AG10803 (cell line): ENCODE measurements at regions not wholly inside any gene's neighbourhood (a gene's known extent, or its start where the extent isn't known, plus 50 kb on each side); places are given as distances from the start of the nearest gene placed in this dataset.

ENCODE experiments used
- DNase-seq: peaks from one replicate; pipeline ENCODE4 v3.0.0; 2010; ENCODE audit warnings: low read depth
- H3K4me3 ChIP-seq: 2 replicates; pipeline ENCODE4 v1.5.1; 2011; ENCODE audit warnings: mild to moderate bottlenecking, low read length, control low read depth
- CTCF ChIP-seq: conservative IDR thresholded peaks from 2 replicates; pipeline ENCODE4 v1.5.1; 2011; ENCODE audit warnings: mild to moderate bottlenecking, low read length, control low read depth, inconsistent platforms

- no peak for TF ChIP-seq CTCF
- DNase-seq: no peak
- no peak overlapping the region for H3K4me3 ChIP-seq
Measured at GRCh38 chr12:78585132-78585531, 279.4 kb upstream of the SYT1 start.

GRCh38 chr12:78586790-78587189 lies 277.8 kb upstream of the SYT1 start:
- no peak overlapping the region for H3K4me3 ChIP-seq
- TF ChIP-seq CTCF: no peak
- no peak for DNase-seq

GRCh38 chr12:78599366-78599765 lies 265.2 kb upstream of the SYT1 start:
- DNase-seq: no peak
- H3K4me3 ChIP-seq: no peak overlapping the region
- TF ChIP-seq CTCF: no peak

- H3K4me3 ChIP-seq: no peak overlapping the region
- DNase-seq: no peak
- TF ChIP-seq CTCF: no peak
Measured at GRCh38 chr12:78600541-78600940, 264.0 kb upstream of the SYT1 start.

- H3K4me3 ChIP-seq: no peak overlapping the region
- TF ChIP-seq CTCF: no peak
- DNase-seq: no peak
Measured at GRCh38 chr12:78611504-78611903, 253.1 kb upstream of the SYT1 start.

GRCh38 chr12:78612190-78612589 lies 252.4 kb upstream of the SYT1 start:
- no peak for TF ChIP-seq CTCF
- DNase-seq: no peak
- H3K4me3 ChIP-seq: no peak overlapping the region

- no peak for TF ChIP-seq CTCF
- no peak for DNase-seq
- H3K4me3 ChIP-seq: no peak overlapping the region
Measured at GRCh38 chr12:78617683-78618082, 246.9 kb upstream of the SYT1 start.
